ENCODE measurements at regions not wholly inside any gene's neighbourhood (a gene's known extent, or its start where the extent isn't known, plus 50 kb on each side); places are given as distances from the start of the nearest gene placed in this dataset.

DNA sequence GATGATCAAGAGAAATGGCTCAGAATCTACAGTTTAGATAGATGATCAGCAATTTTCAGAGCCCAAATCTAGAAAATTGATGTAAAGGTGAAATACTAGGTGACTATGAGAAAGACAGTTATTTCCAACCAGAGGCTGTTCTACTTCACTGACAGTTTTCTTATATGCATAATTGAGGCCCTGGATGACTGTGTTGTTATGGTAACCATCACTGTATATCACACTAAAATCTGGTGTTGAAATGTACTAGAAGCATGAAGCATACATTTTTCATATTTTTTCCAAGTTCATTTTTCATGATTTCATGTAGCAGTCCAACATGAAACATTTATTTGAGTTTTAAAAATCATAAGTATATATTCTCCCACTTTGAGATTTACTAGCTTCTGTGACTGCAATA lies 87.4 kb downstream of the ATXN3L start:
- no peak for TF ChIP-seq EZH2phosphoT487 (IDR thresholded peaks at IDR 0.05; ENCODE audit: borderline replicate concordance)
- TF ChIP-seq, protein P1, sequence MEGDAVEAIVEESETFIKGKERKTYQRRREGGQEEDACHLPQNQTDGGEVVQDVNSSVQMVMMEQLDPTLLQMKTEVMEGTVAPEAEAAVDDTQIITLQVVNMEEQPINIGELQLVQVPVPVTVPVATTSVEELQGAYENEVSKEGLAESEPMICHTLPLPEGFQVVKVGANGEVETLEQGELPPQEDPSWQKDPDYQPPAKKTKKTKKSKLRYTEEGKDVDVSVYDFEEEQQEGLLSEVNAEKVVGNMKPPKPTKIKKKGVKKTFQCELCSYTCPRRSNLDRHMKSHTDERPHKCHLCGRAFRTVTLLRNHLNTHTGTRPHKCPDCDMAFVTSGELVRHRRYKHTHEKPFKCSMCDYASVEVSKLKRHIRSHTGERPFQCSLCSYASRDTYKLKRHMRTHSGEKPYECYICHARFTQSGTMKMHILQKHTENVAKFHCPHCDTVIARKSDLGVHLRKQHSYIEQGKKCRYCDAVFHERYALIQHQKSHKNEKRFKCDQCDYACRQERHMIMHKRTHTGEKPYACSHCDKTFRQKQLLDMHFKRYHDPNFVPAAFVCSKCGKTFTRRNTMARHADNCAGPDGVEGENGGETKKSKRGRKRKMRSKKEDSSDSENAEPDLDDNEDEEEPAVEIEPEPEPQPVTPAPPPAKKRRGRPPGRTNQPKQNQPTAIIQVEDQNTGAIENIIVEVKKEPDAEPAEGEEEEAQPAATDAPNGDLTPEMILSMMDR (conservative IDR thresholded peaks at IDR 0.05; ENCODE audit: low read length) = no peak
- Histone ChIP-seq H3K4me2 (ENCODE audit: low read depth, low read length, poor library complexity, severe bottlenecking) (no peak overlapping the region), H3K27me3 (ENCODE audit: insufficient read depth, low read length, poor library complexity, severe bottlenecking) (no peaks in the 10 kb centered on the region), H3K4me1 (ENCODE audit: insufficient read depth, low read length, poor library complexity, severe bottlenecking) (no peaks in the 10 kb centered on the region), H3K4me3 (ENCODE audit: low read length, poor library complexity, severe bottlenecking) (no peak overlapping the region), H3K36me3 (ENCODE audit: insufficient read depth, low read length) (no peaks in the 10 kb centered on the region), H3K79me2 (ENCODE audit: insufficient read depth, low read length) (no peaks in the 10 kb centered on the region), H3K9me2 (replicated peaks; ENCODE audit: low read depth, low read length) (no peaks in the 10 kb centered on the region), H3K9me3 (ENCODE audit: insufficient read depth, low read depth, low read length) (no peaks in the 10 kb centered on the region), H3K9ac (ENCODE audit: low read depth, low read length, poor library complexity, severe bottlenecking) (no peak overlapping the region), H2AFZ (ENCODE audit: low read length) (no peak overlapping the region), H4K20me1 (ENCODE audit: insufficient read depth, low read length, poor library complexity, severe bottlenecking) (no peaks in the 10 kb centered on the region), H3F3A (ENCODE audit: low read depth) (no peaks in the 10 kb centered on the region)

- Histone ChIP-seq H3K4me3 (ENCODE audit: low read length, poor library complexity, severe bottlenecking) (no peak overlapping the region), H3K4me2 (ENCODE audit: low read depth, low read length, poor library complexity, severe bottlenecking) (no peak overlapping the region), H3K4me1 (ENCODE audit: insufficient read depth, low read length, poor library complexity, severe bottlenecking) (no peaks in the 10 kb centered on the region), H3K9me2 (replicated peaks; ENCODE audit: low read depth, low read length) (no peaks in the 10 kb centered on the region), H4K20me1 (ENCODE audit: insufficient read depth, low read length, poor library complexity, severe bottlenecking) (no peaks in the 10 kb centered on the region), H3K79me2 (ENCODE audit: insufficient read depth, low read length) (no peaks in the 10 kb centered on the region), H3K27me3 (ENCODE audit: insufficient read depth, low read length, poor library complexity, severe bottlenecking) (no peaks in the 10 kb centered on the region), H3K9me3 (ENCODE audit: insufficient read depth, low read depth, low read length) (no peaks in the 10 kb centered on the region), H3F3A (ENCODE audit: low read depth) (no peaks in the 10 kb centered on the region), H2AFZ (ENCODE audit: low read length) (no peak overlapping the region), H3K36me3 (ENCODE audit: insufficient read depth, low read length) (no peaks in the 10 kb centered on the region), H3K9ac (ENCODE audit: low read depth, low read length, poor library complexity, severe bottlenecking) (no peak overlapping the region)
- TF ChIP-seq, protein P1 (conservative IDR thresholded peaks at IDR 0.05; ENCODE audit: low read length) = no peak
- no peak for TF ChIP-seq EZH2phosphoT487 (IDR thresholded peaks at IDR 0.05; ENCODE audit: borderline replicate concordance)
Measured at GRCh38 chrX:13226214-13226613, 93.6 kb downstream of the ATXN3L start.

GRCh38 chrX:13223868-13224567 lies 95.8 kb downstream of the ATXN3L start:
- no peaks in the 10 kb centered on the region for H4K20me1 ChIP-seq (ENCODE audit: insufficient read depth, low read length, poor library complexity, severe bottlenecking)
- no peaks in the 10 kb centered on the region for H3K79me2 ChIP-seq (ENCODE audit: insufficient read depth, low read length)
- H3K27me3 ChIP-seq (ENCODE audit: insufficient read depth, low read length, poor library complexity, severe bottlenecking) = no peaks in the 10 kb centered on the region
- no peak overlapping the region for H3K4me2 ChIP-seq (ENCODE audit: low read depth, low read length, poor library complexity, severe bottlenecking)
- no peaks in the 10 kb centered on the region for H3F3A ChIP-seq (ENCODE audit: low read depth)
- no peaks in the 10 kb centered on the region for H3K36me3 ChIP-seq (ENCODE audit: insufficient read depth, low read length)
- no peak overlapping the region for H2AFZ ChIP-seq (ENCODE audit: low read length)
- H3K9me3 ChIP-seq (ENCODE audit: insufficient read depth, low read depth, low read length) = no peaks in the 10 kb centered on the region
- H3K4me1 ChIP-seq (ENCODE audit: insufficient read depth, low read length, poor library complexity, severe bottlenecking) = no peaks in the 10 kb centered on the region
- H3K9me2 ChIP-seq (replicated peaks; ENCODE audit: low read depth, low read length) = no peaks in the 10 kb centered on the region
- TF ChIP-seq, protein P1 (conservative IDR thresholded peaks at IDR 0.05; ENCODE audit: low read length) = no peak
- no peak for TF ChIP-seq EZH2phosphoT487 (IDR thresholded peaks at IDR 0.05; ENCODE audit: borderline replicate concordance)
- no peak overlapping the region for H3K4me3 ChIP-seq (ENCODE audit: low read length, poor library complexity, severe bottlenecking)
- H3K9ac ChIP-seq (ENCODE audit: low read depth, low read length, poor library complexity, severe bottlenecking) = no peak overlapping the region

Data from Loucy (cell line).